HG03039 (cell line): ENCODE measurements at regions not wholly inside any gene's neighbourhood (a gene's known extent, or its start where the extent isn't known, plus 50 kb on each side); places are given as distances from the start of the nearest gene placed in this dataset.

ENCODE experiments used
- ATAC-seq: cut with Tn5 transposase; IDR thresholded peaks from one replicate; pipeline ENCODE4 v1.9.1; 2021; ENCODE audit warnings: mild to moderate bottlenecking, moderate library complexity; ENCODE audit not compliant: unreplicated experiment

DNA sequence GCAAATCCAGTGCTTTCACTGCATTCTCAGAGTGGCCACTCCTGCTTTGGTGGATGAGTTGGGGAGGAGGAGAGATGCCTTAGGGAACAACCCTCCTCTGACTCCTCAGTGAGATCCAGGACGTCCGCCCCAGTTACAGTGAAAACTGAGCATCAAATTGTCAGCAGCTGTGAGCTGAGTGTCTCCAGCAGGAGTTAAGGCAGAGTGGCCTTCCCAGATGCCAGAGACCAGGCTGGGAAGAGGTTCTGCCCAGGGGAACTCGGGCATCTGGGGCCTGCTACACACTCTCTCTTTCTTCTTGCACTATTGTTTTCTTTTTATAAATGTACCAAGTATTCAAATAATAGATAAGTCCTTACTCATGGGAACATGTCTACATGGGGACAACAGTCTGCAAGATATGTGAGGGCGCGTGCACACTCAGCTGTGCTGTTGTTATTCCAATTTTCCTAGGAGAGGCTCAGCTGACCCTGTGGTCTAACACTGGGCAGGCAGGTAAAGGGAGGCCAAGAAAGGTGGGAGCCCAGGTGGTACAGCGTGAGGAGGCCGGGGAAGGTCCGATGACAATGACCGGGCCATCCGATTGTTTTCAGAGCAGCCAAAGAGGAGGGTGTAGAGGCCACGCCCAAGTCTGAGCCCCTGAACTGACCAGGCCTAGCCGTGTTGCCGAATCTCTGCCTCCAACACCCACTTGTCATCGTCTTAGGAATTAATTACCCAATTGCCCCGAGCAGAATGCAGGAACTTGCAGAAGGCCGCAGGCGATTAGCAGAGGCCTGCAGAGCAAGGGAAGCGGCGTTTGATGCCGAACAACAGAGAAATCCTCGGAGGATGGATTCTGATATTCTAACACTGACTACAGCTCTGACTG, 166.9 kb downstream of the ANAPC1 start:
- no peak for ATAC-seq
